Stomach (tissue), 8 donors: ENCODE measurements at regions not wholly inside any gene's neighbourhood (a gene's known extent, or its start where the extent isn't known, plus 50 kb on each side); places are given as distances from the start of the nearest gene placed in this dataset.

Experiments
- DNase-seq, 2 donors: peaks; one replicate each; pipeline versions ENCODE4 v3.0.0 to v3.0.0-alpha.2; 2013 to 2019
- H3K27ac ChIP-seq, 5 donors: fragments of 200-600 bp in 4 of 5; sonication (generic) in 4 of 5; one replicate each; pipeline ENCODE4 v1.5.1; 2013 to 2019; ENCODE audit warnings: mild to moderate bottlenecking in 1 of 5, moderate library complexity in 1 of 5
- H3K27me3 ChIP-seq, 3 donors: fragments of 200-600 bp; sonication (generic); one replicate each; pipeline ENCODE4 v1.5.1; 2017 to 2019; ENCODE audit warnings: mixed run types in 1 of 3
- H3K36me3 ChIP-seq, 4 donors: fragments of 200-600 bp; sonication (generic); 1 replicate in 3 of 4; 2 replicates in 1 of 4; pipeline ENCODE4 v1.5.1; 2016 to 2019
- H3K4me1 ChIP-seq, 4 donors: fragments of 200-600 bp; sonication (generic); one replicate each; pipeline ENCODE4 v1.5.1; 2016 to 2019
- H3K4me3 ChIP-seq, 4 donors: fragments of 200-600 bp; sonication (generic) in 3 of 4; one replicate each; pipeline ENCODE4 v1.5.1; 2016 to 2019; ENCODE audit warnings: mild to moderate bottlenecking in 1 of 4
- H3K9me3 ChIP-seq, 4 donors: fragments of 200-600 bp; sonication (generic); one replicate each; pipeline ENCODE4 v1.5.1; 2016 to 2019
- CTCF ChIP-seq, 7 experiments: fragments of 450-650 bp in 4 of 7; fragments of 200-600 bp in 3 of 7; sonication (generic) in 3 of 7; IDR thresholded peaks; one replicate each; pipeline ENCODE4 v1.5.1; 2016 to 2019; ENCODE audit warnings: antibody characterized with exemption in 7 of 7, control low read depth in 2 of 7, mild to moderate bottlenecking in 1 of 7
- EP300 ChIP-seq: sonication (generic); formaldehyde crosslinking; IDR thresholded peaks from one replicate; pipeline ENCODE4 v1.6.1; 2017; ENCODE audit warnings: antibody characterized with exemption
- POLR2A ChIP-seq, 4 donors: fragments of 450-650 bp; IDR thresholded peaks; one replicate each; pipeline ENCODE4 v1.6.1; 2016; ENCODE audit warnings: antibody characterized with exemption in 4 of 4, control low read depth in 2 of 4, mild to moderate bottlenecking in 1 of 4, moderate library complexity in 1 of 4
- POLR2AphosphoS5 ChIP-seq, 3 donors: sonication (generic); formaldehyde crosslinking; IDR thresholded peaks; one replicate each; pipeline ENCODE4 v1.6.1; 2016; ENCODE audit warnings: antibody characterized with exemption in 3 of 3
- WGBS, 5 donors: extraction: QIAGEN DNeasy Blood & Tissue Kit in 3 of 5; methylation state at CpG; one replicate each; pipeline versions ENCODE4 v1.1.5 to v1.1.7; 2013 to 2018; 5-methylcytosine and 5-hydroxymethylcytosine counted together
- intact Hi-C: fragments of 100-400 bp; cut with DNase I; formaldehyde crosslinking; loops from one replicate; pipeline ENCODE4 v1.15.1; 2023; ENCODE audit warnings: low total_unique reads
- donor health status: healthy with polysubstance abuse.
- donor health status: Bipolar disorder and iron deficiency.
- donor health status: healthy.

DNA sequence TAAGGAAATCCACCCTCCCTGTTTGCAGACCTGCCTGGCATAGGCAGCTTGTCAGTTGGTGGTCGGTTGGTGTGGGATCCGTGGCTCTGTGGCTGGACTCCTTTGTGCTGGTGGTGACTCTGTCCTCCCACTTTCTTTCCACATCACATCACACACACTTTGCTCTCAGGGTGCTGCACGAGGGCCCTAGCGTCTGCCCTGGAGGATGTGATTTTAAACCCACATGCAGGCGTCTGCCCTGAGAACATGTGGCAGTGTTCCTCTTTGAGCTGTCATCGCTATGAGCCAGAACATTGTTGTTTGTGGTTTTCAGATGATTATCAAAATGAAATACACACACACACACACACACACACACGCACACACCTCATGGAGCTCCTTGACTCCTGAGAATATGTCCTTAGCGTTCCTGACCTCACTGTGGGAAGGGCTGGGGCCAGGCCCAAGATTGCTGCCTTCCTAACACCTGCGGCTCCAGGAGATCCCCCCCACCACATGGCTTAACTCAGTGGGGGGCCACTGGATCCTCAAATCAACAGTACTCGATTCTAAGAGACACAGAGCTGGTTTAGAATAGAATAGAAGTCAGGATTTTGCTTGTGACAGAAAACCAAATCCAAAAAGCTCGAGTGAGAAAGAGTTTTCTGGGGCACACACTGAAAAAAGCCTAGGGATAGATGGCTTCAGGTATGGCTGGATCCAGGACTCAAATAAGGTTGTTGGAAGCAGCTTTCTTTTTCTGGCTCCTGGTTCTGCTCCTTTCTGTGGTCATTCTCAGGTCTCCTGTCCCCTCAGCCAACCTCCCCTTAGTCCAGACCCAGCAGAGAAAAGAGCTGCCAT is 54.8 kb downstream of the RTP5 start:
- no peaks in the 10 kb centered on the region for H3K36me3 ChIP-seq
- no peak for DNase-seq
- no peak overlapping the region for H3K4me3 ChIP-seq
- TF ChIP-seq POLR2A (IDR thresholded peaks at IDR 0.05), result no peak
- no peak for TF ChIP-seq POLR2AphosphoS5 (IDR thresholded peaks at IDR 0.05)
- TF ChIP-seq EP300, result no peak
- no peak for TF ChIP-seq CTCF (IDR thresholded peaks at IDR 0.05)
- no peak overlapping the region for H3K27ac ChIP-seq
- intact Hi-C loops, result no loop called here
- H3K27me3 ChIP-seq, result no peaks in the 10 kb centered on the region
- H3K4me1 ChIP-seq, result peaks cover 0 to 8% (median 2%) of the 10 kb centered on the region in 4 donors
- H3K9me3 ChIP-seq, result no peaks in the 10 kb centered on the region
- WGBS, 5 donors, result 72 to 76% (median 74%) methylated on average over 10 to 11 of the region's 11 CpGs

GRCh38 chr2:241924909-241925250 is 55.4 kb downstream of the RTP5 start:
- no peak overlapping the region for H3K27ac ChIP-seq
- intact Hi-C loops, result no loop called here
- no peak overlapping the region for H3K4me3 ChIP-seq
- H3K9me3 ChIP-seq, result no peaks in the 10 kb centered on the region
- H3K27me3 ChIP-seq, result no peaks in the 10 kb centered on the region
- TF ChIP-seq CTCF (IDR thresholded peaks at IDR 0.05) (no peak), EP300 (no peak), POLR2A (IDR thresholded peaks at IDR 0.05) (no peak), POLR2AphosphoS5 (IDR thresholded peaks at IDR 0.05) (no peak)
- no peak for DNase-seq
- H3K4me1 ChIP-seq, result peaks cover 0 to 8% (median 2%) of the 10 kb centered on the region in 4 donors
- WGBS, 5 donors, result 80 to 95% (median 89%) methylated on average over 7 of the region's 7 CpGs
- H3K36me3 ChIP-seq, result no peaks in the 10 kb centered on the region

- Histone ChIP-seq H3K27me3 (no peaks in the 10 kb centered on the region), H3K9me3 (no peaks in the 10 kb centered on the region), H3K4me1 (peaks cover 0 to 8% (median 2%) of the 10 kb centered on the region in 4 donors), H3K36me3 (no peaks in the 10 kb centered on the region), H3K4me3 (no peak overlapping the region), H3K27ac (no peak overlapping the region)
- peak in 1 of 2 donors; percentile 21 for DNase-seq
- WGBS, 5 donors, result 83 to 89% (median 88%) methylated on average over 15 of the region's 15 CpGs
- intact Hi-C loops, result no loop called here
- TF ChIP-seq EP300 (no peak), POLR2A (IDR thresholded peaks at IDR 0.05) (no peak), CTCF (IDR thresholded peaks at IDR 0.05) (no peak), POLR2AphosphoS5 (IDR thresholded peaks at IDR 0.05) (no peak)
Observed at GRCh38 chr2:241925277-241925676, 55.7 kb downstream of the RTP5 start.

- TF ChIP-seq POLR2A (IDR thresholded peaks at IDR 0.05) (no peak), POLR2AphosphoS5 (IDR thresholded peaks at IDR 0.05) (no peak), CTCF (IDR thresholded peaks at IDR 0.05) (no peak), EP300 (no peak)
- H3K36me3 ChIP-seq, result no peaks in the 10 kb centered on the region
- intact Hi-C loops, result no loop called here
- DNase-seq, result peak in 1 of 2 donors; percentile 13
- H3K27ac ChIP-seq, result no peak overlapping the region
- no peaks in the 10 kb centered on the region for H3K9me3 ChIP-seq
- H3K4me1 ChIP-seq, result peaks cover 0 to 8% (median 2%) of the 10 kb centered on the region in 4 donors
- WGBS, 5 donors, result 71 to 77% (median 75%) methylated on average over 20 to 21 of the region's 21 CpGs
- H3K4me3 ChIP-seq, result no peak overlapping the region
- no peaks in the 10 kb centered on the region for H3K27me3 ChIP-seq
Observed at GRCh38 chr2:241925821-241926441, 56.4 kb downstream of the RTP5 start.
